ENCODE measurements at regions not wholly inside any gene's neighbourhood (a gene's known extent, or its start where the extent isn't known, plus 50 kb on each side); places are given as distances from the start of the nearest gene placed in this dataset.
"Not testable (repeated sequence)": the region's sequence is repeated elsewhere in the genome, so short reads cannot be mapped to it uniquely, and the experiment has no call there.

DNA sequence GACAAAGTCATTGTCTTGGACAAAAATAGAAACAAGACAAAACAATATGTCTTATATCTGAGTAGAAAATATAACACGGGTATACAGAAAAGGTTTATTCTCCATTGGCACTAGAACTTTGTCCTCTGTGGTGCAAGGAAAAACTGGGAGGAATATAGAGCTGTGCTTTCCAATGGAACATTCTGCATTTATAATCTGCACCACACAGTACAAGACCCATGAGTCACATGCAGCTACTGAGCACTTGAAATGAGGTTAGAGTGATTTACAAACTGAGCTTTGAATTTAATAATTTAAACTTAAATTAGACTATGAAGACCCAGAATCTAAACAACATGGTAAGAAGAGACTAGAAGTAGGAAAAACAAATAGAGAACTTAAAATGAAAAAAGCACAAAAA, 86.1 kb downstream of the RAP2A start:
- DNase-seq = no peak

DNA sequence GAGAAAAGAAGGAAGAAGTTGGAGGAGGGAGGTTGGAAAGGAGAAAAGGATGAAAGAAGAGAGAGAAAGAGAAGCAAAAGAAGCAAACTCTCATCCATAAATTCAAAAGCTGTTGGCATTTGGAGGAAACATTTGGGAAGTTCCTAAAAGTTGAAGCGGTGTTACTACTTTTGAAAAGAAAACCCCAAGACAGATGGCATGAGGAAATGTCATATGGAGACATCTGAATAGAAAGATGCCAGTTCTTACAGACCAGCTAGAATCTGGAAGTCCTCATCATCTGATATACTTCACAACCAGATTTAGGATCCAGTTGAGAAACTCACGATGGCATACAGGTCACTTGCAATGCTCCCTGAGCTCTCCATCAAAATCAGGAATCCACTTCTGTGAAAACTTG, 86.9 kb downstream of the RAP2A start:
- DNase-seq = no peak

- DNase-seq = no peak
Measured at GRCh38 chr13:97521726-97522125, 87.8 kb downstream of the RAP2A start.

DNA sequence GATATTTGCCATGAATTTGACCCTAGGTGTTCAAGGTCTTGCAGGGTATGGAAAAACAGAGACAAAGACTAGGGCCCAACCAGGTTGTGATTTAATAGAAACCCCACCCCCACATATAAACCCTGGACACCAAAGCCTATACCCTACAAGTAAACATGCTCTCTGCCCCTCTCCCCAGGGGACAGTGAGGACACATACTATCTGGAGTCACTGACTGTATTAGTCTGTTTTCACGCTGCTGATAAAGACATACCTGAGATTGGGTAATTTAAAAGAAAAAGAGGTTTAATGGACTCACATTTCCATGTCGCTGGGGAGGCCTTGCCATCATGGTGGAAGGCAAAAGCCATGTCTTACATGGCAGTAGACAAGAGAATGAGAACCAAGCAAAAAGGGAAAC, 88.3 kb downstream of the RAP2A start:
- DNase-seq = no peak

DNA sequence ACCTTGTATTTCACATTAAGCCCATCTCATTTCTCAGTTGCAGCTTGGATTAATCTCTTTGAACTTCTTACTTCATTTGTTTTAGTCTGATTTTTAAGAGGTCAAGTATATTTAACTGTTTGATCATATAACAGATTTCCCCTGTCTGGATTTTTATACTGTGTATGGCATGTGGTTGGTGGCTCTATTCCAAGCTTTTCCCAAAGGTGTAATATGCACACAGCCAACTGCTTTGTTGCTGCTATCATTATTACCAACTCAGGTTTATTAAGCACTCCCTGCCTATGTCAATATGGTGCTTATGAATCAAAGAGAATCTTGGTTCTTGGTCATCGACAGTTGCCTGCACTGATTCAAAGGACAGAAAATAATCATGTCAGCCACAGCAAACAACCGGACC, 92.6 kb downstream of the RAP2A start:
- no peak for DNase-seq

DNA sequence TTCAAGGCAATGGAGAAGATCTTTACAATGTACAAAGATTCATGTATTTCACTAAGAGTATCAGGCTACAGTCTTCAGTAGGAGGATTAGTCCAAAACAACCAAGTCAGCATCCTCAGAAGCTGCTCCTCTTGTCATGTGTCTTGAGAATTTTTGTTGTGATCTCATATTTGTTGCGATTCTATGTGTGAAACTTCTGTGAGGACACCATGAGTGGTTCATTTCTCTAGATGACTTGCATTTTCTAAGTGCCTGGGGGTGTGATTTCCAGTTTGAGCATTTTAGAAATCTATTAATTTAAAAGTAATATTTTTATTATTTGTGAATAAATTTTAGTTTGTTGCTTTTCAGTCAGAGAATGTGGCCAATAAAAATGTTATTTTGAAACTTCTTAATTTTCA, 94.5 kb downstream of the RAP2A start:
- no peak for DNase-seq

- DNase-seq = no peak
Measured at GRCh38 chr13:97534540-97534939, 100.6 kb downstream of the RAP2A start.

GRCh38 chr13:97535614-97536013, 101.6 kb downstream of the RAP2A start:
- no peak for DNase-seq

GRCh38 chr13:97537110-97537509, 103.1 kb downstream of the RAP2A start:
- no peak for DNase-seq

GRCh38 chr13:97538203-97538602, 104.2 kb downstream of the RAP2A start:
- no peak for DNase-seq

DNA sequence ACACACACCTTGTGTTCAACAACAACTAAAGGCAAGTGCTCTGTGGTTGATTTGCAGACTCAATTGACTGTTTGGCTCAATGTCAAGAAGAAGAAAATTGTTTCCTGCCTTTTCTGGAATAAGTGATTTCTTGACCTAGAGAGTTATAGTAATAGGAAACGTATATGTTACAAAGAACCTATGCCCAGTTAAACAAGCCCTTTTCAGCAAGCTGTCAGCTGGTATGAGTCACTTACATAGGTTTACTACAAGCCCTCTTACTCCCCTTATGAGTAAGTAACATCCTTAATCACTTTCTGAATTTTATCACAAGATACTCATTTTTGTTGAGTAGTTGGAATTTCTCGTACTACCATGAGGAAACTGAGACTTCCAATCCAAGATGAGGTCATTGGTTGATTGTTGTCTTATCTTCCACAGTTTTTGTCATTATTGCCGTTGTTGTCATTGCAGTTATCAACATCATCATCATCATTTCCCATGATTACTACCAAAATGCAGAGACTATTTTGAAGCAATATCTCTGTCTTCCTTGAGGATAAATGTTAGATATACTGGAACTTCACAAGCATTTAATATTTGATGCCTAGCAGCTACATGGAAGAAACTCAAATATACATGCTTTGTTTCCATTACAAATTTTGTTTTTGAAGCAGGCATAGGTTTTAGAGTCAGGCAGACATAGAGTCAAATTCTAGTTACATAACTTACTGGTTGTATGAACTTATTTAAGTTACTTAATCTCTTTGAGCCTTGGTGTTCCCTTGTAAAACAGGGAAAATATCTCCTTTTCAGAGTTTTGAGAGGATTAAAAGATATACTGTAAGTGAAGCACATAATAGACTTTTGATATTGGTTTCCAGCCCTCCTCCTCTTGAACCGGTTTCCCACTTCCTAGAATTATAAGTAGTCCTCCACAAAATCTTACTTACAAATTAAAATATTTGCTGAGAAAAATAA, 106.0 kb downstream of the RAP2A start:
- no peak for DNase-seq

DNA sequence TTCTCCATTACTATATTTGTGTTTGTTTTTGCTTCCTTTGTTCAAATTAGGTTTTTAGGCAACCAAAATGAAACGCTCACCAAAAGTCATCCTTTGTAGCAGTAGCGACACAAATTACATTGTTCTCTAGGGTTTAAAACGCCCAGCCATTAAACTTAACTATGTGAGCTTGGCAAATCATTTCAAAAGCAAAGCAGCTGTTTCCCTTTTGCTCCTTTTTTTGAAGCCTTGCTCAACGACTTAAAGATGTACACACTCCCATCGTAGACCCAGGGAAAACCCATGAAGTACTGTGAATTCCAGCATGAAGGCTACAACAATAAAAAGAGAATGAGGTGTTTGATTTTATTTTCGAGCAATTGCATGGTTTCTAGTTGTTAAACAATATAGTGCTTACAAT, 106.7 kb downstream of the RAP2A start:
- no peak for DNase-seq

- DNase-seq = no peak
Measured at GRCh38 chr13:97542102-97542685, 108.2 kb downstream of the RAP2A start.

- DNase-seq = no peak
Measured at GRCh38 chr13:97544031-97544765, 110.2 kb downstream of the RAP2A start.

GRCh38 chr13:97544971-97545499, 111.1 kb downstream of the RAP2A start:
- DNase-seq = not testable (repeated sequence)

DNA sequence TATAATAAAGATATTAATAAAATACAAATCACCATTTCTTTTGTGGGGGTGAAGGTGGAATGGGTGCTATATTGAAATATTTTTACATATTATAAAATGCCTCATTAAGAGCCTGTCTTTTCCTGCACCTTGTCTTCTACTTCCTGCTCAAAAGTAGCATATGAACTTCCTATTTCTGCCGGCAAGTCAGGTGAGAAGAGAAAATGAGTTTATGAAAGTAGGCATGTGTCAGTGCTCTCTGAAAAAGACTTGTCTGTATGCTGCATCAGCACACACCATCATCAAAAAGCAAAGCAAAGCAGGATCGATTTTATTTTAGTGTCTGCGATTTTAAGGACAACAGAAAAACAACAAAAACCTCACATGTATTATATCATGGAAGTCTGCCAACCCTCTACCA, 114.2 kb downstream of the RAP2A start:
- DNase-seq = no peak

DNA sequence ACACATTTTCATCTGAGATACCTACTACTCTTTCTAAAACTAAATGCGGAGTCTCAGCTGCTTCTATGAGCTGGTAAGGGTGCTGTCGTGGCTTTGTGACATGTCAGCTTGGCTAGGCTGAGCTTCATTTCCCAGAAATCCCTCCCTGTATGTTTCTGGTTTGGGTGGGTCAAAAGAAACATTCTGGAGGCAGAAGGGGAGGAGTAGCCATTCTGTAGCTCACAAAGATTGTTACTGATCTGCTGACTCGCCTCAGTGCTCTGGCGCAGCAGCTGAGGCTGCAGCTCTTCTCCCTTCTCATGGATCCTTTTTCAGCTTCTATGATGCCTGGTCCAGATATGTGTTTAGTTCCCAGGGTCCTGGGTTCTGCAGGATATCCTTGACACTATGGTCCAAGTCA, 114.7 kb downstream of the RAP2A start:
- no peak for DNase-seq

DNA sequence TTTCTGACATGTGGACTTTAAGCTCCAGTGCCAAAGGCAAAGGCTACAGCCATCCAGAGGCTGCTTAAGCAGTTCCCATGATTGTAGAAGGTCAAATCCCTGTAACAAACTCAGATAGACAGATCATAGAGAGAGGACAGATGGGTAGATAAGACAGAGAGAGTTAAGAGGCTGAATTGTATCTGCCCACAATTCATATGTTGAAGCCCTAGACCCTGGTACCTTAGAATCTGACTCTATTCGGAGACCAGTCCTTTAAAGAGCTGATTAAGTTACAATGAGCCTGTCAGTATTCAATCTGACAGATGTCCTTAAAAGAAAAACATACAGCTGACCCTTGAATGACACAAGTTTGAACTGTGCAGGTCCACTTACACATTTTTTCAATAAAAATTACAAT, 115.2 kb downstream of the RAP2A start:
- no peak for DNase-seq

DNA sequence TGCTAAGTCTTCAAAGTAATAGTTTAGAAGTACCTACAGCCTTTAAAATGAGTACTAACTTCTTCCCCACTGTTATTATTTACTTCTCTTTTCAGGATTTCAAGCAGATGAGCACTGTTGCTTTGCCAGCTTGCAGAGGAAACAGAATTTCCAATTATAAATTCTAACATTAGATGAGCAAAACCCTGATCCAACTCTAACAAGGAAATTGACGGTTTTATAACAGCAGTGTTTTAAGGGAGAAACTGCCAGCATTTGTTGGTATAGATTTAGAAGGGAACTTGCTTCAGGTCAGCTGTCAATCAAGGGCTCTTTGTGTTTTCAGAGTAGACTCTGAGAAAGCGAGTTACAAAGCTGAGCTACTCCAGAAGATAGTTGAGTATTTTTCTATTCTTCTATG, 120.5 kb downstream of the RAP2A start:
- DNase-seq = no peak

GRCh38 chr13:97555034-97555433, 121.1 kb downstream of the RAP2A start:
- DNase-seq = no peak

GRCh38 chr13:97559030-97559429, 125.1 kb downstream of the RAP2A start:
- DNase-seq = no peak

GRCh38 chr13:97559981-97560380, 126.0 kb downstream of the RAP2A start:
- DNase-seq = no peak

GRCh38 chr13:97561182-97561581, 127.2 kb downstream of the RAP2A start:
- no peak for DNase-seq

- DNase-seq = no peak
Measured at GRCh38 chr13:97562962-97563361, 129.0 kb downstream of the RAP2A start.

All from activated CD4-positive, alpha-beta T cell treated with anti-CD3 and anti-CD28 coated beads for 48 hours (primary cell).